Stimulated activated CD4-positive, alpha-beta T cell treated with anti-CD3 and anti-CD28 coated beads, Interleukin-4, amount 100 ng/mL, for 24 hours (primary cell): ENCODE measurements at regions not wholly inside any gene's neighbourhood (a gene's known extent, or its start where the extent isn't known, plus 50 kb on each side); places are given as distances from the start of the nearest gene placed in this dataset.

Experiments used
- DNase-seq: peaks from one replicate; pipeline ENCODE4 v3.0.0-alpha.2; 2020

- DNase-seq, result no peak
These were observed 245.7 kb downstream of the C12orf50 start for GRCh38 chr12:87783467-87783866.

DNA sequence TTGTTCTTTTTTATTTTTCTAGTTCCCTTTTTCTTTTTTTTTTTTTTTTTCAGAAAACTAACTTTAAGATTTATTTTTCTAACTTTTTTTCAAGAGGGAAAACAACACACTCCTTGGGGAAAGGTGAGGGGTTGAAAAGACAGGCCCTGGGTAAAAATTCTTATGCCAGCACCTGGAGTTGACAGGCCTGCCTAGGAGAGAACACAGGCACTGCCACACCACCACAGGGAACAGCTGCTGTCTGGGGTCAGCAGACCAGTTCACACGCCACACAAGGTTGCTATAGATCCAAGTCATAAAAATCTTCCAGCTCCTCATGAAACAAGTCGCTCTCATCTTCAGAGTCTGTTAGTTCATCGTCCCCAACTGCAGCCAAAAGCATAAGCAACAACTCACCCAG is 246.4 kb downstream of the C12orf50 start:
- DNase-seq, result no peak

DNA sequence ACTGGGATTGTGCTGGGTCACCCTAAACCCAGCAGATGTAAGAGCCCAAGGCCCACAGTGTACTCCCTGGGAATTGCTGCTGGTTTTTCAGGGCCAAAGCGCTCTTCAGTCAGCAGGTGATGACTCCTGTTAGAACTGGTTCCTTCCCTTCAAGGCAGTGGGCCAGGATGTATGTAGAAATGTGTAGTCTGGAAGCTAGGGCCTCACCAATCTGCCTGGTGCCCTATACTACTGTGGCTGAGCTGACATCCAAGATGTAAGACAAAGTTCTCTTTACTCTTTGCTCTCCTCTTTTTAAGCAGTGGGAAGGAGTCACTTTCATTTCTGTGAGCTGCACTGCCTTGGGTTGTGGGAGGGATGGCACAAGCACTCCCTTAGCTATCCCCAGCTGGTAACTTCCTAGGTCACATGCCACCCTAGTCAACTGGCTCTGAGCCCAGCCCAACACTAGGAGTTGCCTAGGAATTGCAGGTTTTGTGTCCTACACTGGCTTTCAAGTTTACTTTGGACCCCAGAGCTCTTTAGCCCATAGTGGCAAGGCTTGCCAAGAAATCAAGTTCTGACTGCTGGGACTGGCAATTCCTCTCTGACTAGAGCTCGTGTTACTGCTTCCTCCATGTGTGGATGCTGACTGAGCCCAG is 249.2 kb downstream of the C12orf50 start:
- DNase-seq, result no peak

DNA sequence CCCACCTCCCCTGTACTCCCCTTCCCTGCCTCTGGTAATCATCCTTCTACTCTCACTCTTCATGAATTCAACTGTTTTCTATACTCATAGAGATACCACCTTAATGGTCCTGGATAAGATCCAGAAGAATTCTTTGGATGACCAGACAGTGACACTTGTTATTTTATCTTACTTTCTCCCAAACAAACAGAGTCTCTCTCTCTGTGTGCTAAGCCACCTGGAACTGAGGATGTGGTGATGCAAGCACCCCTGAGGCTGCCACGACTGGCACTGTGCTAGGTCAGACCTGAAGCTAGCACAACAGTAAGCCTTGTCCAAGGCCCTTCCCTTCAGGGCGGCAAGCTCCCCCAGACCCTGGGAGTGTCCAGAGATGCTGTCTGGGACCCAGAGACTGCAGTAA is 250.2 kb downstream of the C12orf50 start:
- no peak for DNase-seq

DNA sequence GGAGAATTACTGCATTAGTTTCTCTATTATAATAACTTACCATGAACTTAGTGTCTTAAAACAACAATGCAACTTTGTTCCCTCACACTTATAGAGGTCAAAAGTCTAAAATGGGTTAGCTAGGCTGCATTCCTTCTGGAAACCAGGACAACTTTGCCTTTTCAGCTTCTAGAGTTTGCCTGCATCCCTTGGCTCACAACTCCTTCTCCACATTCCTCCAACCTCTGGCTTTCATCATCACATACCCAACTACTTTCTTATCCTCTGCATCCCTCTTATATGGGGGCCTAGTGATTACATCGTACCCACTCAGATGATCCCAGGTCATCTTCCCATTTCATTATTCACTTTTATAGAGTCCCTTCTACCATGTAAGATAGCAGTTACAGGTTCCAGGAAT is 251.1 kb downstream of the C12orf50 start:
- no peak for DNase-seq

DNA sequence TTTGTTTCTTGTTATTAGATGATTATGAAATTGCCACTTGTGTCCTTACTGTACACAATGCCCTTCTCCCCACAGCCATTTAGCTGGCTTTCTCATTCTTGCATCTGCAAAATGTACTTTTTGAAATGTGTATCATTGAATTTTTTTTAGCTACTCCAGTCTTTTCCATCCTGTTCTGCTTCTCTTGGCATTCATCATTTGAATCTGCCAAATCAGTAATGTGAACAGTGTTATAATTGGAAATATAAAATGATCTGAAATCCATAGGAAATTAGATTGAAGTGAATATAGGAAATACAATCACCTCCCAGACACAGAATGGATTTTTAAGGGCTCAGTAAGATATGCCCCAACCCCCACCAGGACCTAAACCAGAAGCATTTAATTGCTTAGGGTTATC is 253.4 kb downstream of the C12orf50 start:
- DNase-seq, result no peak

DNA sequence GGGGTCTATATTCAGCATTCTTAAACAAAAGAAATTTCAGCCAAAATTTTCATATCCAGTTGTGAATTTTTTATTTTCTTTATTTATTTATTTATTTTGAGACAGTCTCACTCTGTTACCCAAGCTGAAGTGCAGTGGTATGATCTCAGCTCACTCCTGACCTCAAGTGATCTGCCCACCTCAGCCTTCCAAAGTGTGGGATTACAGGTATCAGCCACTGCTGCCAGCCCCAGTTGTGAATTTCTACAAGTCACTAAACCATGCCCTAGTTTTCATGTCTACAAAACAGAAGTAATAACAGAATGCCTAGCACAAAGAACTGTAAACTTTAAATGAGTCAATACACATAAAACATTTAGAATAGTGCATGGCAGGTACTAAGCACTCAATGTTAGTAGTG is 254.2 kb downstream of the C12orf50 start:
- DNase-seq, result no peak

DNA sequence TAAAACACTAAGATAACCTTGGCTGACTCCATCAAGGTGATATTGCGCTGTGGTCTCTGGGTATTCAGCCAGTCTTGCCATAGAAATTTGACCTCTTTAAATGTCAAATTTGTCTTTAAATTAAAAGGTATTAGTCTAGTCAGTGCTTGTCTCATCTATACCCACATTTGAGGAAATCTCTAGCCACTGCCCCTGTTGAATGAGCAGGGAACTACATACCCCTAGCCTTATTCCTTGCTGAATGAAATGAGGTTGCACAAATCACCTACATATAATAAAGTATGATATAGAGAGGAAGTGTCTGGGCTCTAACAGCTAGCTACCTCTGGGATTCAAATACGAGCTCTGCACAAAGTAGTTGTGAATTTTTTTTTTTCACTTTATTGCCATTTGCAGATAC is 256.8 kb downstream of the C12orf50 start:
- DNase-seq, result no peak

DNA sequence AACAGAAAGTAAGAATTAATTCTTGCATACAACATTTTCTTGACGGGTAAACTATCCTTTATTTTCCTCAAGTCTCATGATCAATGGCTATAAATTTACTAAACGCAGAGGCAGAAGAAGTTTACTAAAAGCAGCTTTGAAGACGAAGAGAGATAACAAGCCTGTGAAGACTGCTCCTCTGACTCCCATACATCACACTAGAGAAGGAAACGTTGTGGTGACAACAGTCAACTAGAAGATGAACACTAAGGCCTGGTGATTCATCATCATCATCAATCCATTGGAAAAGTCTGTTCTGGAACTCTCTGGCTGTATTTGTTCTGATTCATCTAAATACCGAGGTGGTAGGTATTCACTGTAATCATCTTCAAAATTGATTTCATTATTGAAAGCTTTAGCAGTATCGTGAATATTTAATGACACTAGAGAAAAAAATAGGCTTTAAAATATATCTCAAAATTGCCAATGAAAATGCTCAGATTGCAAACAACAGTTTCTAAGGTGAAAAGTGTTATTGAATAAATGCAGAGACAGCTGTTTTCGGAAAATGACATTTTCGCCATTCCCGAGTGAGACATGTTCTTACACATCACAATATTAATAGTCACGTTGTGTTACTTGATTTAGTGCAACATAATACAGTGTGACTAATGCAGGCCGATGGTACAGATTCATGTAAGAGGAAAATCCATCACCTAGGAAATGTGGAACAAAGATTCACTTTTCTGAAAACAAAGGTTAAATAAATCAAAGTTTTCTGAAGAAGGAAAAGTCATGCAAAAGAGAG is 260.5 kb downstream of the C12orf50 start:
- no peak for DNase-seq

DNA sequence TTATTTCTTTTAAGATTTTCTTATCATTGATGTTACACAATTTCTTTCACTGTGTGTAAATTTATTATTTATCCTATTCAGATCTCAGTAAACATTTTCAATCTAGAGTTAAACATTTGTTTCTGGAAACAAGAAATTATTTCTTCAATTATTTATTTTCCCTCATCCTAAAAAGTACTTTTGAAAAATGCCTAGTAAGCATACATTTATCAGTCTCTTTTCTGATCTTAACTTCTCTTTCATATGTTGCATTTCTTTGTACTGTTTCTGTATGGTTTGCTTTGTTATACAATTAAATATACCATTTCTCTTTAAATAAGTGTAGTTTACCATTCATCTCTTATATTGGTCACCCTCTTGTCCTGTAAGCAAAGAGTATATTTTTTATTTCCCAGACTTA is 263.2 kb downstream of the C12orf50 start:
- no peak for DNase-seq

DNA sequence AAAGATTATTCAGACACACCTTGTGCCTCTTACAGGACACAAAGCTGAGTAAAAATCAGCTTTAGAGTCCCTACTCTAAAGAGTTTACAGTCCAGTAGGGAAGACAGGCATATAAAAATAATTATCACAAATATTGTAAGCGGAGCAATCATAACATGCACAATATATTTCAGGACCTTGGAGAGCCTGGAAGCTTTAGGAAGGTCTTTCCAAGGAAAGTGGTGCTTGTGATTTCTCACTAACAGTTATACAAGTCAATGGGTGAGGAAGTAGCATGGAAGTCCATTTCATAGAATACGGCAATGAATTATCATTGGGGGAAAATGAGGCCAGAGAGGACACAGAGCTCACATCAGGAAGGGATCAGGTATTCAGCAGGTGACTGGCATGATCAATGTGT is 268.3 kb downstream of the C12orf50 start:
- no peak for DNase-seq

DNA sequence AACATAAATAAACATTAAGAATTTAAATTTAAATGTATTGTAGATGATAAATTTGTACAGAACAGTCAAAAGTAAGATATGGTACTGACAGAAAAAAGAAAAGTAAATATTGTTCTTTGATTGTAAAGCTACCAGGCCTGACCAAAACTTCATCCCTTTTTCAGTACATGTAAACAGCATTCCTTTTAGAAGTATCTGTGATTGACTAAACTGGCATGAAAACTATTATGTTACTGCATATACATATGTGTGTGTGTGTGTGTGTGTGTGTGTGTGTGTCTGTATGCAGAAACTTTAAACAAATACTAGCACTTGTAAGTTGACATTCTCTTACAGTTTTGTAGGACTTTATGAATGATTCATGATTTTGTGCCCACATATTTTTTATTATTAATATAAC is 270.9 kb downstream of the C12orf50 start:
- DNase-seq, result no peak

GRCh38 chr12:87756721-87757120 is 272.5 kb downstream of the C12orf50 start:
- no peak for DNase-seq

DNA sequence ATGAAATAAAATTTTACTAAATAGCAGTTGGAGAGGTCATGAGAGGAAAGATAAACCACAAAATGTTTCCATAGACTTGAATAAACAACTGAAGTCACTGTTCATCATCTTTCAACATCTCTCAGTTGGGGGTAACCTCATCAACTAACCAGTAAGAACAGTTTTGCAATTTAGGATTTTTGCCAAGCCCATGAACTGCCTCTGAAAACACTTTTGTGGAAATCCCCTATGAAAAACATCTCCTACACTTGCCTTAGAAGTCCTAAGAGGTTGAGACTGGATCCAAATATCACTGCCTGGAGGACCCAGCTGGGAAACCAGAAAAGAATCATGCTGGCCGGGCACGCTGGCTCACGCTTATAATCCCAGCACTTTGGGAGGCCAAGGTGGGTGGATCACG is 273.1 kb downstream of the C12orf50 start:
- DNase-seq, result no peak

GRCh38 chr12:87728931-87729593 is 300.1 kb downstream of the C12orf50 start:
- no peak for DNase-seq

DNA sequence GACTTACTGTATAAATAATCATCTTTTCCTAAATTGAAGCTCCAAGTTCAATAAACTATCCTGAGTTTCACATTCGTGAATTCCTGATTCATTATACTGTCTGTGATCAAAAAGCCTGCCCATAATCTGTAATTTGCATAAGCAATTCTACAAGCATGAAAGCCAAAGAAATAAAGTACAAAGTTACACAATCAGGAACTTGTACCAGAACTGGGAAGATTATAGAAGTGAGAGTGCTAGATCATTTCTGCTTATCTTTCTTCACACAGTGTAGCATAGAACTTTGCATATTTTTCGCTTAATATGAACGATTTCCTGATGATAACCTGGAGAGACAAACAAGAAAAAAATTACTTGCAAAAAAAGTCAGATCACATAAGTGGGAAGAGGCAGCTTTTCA is 308.2 kb downstream of the C12orf50 start:
- DNase-seq, result no peak

- DNase-seq, result no peak
These were observed 324.8 kb downstream of the C12orf50 start for GRCh38 chr12:87704374-87704773.

GRCh38 chr12:87690236-87690810 is 338.9 kb downstream of the C12orf50 start:
- no peak for DNase-seq

GRCh38 chr12:87689196-87689595 is 340.0 kb downstream of the C12orf50 start:
- no peak for DNase-seq

DNA sequence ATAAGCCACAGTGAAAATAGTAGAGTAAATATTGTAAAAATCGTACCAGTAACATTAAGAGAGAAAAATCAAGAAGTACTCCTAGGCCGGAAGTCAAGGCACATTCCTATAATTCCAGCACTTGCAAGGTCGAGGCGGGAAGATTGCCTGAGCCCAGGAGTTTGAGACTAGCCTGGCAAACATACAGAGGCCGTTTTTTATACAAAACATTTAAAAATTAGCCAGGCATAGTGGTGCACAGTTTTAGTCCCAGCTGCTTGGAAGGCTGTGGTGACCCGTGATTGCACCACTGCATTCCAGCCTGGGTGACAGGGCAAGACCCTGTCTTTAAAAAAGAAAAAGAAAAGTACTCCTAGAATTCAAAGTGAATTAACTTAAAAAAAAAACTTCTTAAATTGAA is 341.8 kb downstream of the C12orf50 start:
- DNase-seq, result no peak

- DNase-seq, result no peak
These were observed 343.5 kb downstream of the C12orf50 start for GRCh38 chr12:87685696-87686095.

GRCh38 chr12:87679251-87679650 is 349.9 kb downstream of the C12orf50 start:
- no peak for DNase-seq

DNA sequence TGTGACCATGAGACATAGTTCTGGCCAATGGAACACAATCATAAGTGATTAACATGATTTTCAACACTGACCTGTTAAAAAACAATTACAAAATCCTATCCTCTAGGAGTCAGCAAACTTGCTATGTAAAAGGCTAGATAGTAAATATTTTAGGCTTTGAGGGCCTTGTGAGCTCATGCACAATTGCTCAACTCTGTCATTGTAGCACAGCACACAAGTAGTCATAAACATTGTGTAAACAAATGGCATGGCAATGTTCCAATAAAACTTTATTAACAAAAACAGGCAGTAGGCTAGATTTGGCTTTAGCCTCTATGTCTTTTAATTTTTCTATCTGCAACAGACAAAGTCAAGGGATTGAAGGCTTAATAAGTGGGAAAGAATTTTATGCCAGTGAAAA is 350.7 kb downstream of the C12orf50 start:
- no peak for DNase-seq

DNA sequence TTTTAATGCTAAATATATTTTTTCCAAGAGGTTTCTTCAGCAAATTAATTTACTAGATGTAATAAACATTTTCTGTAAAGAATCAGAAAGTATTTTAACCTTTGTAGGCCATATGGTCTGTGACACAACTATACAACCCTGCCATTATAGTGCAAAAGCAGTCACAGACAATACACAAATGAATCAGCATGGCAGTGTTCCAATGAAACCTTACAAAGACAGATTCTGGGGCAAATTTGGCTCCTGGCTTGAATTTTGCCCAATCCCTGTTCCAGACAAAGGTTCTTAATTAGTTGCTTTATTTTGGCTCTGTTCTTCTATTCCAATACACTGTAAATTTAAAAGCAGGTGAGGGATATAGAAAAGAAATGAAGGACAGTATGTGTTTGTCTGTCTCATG is 352.5 kb downstream of the C12orf50 start:
- no peak for DNase-seq
